ENCODE measurements at regions not wholly inside any gene's neighbourhood (a gene's known extent, or its start where the extent isn't known, plus 50 kb on each side); places are given as distances from the start of the nearest gene placed in this dataset.

DNA sequence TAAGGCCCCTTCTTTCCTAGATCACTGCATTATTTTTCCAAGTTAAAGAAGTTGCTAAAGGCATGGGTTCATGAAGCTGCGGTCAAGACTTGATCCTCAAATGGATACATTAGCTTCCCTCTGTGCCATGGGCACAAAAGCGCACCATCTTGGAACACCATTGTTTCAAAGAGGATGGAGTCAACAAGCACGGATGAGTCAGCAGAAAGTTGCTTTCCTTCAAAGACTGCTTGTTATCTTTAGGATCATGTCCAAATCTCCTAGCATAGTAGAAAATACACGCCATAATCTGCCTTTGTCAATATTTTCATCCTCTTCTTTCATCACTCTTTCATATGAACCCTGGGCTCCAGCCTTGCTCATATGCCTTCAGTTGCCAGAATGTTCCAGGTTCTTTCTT lies 226.8 kb upstream of the GATB start:
- no peak for DNase-seq (ENCODE audit: low spot score)

DNA sequence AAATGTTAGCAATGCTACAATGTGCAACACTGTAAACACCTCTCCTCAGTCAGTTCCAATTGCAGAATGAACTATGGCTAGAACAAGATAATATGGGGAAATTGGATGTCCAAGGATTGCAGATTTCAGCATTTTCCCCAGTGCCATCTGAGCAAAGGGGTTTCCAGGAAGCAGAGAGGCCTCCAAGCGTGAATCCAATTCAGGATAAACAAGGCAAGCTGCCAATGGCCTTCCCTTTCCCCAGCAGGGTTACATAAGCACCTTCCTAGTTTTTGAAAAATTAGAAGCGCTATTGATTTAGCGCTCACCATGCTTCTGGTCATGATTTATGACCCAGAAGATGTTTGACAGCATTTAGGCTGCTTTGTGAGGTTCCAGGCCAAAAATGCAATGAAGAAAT lies 223.0 kb upstream of the GATB start:
- no peak for DNase-seq (ENCODE audit: low spot score)

DNA sequence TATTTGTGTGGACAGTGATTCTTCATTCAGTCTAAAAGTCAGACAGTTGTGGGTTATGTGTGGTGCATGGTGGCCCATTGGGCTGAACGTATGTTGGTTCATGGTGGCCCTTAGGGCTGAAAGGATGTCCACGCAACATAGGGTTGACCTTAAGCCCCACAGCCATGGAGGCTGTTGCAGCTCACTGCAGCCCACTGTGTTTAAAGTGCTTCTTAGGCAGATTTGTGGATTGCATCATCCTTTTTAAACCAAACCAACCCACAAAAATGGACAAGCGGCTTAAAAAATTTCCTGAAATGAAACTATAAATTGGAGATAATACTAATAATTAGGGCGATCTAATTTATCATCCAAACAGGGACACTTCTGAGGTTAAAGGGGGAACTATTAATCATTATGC lies 219.0 kb upstream of the GATB start:
- DNase-seq (ENCODE audit: low spot score): no peak

DNA sequence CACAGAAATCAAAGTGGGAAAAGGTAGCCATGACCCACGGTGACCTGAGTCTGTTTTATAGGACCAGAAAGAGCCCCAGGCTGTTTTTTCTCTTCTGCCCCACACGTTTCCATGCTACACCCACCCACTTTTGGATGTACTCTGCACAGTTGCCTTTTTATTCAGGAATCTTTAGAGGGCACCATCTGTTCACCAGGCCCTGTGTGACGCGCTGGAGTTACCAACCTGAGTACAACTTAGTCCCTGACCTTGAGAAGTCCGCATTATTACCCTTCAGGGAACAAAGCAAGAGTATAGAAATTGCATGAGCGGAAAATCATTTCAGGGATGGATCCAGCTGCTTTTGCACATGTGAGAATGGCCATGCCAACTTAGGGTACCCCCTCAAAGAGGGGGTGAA lies 207.8 kb upstream of the GATB start:
- DNase-seq (ENCODE audit: low spot score): no peak

DNA sequence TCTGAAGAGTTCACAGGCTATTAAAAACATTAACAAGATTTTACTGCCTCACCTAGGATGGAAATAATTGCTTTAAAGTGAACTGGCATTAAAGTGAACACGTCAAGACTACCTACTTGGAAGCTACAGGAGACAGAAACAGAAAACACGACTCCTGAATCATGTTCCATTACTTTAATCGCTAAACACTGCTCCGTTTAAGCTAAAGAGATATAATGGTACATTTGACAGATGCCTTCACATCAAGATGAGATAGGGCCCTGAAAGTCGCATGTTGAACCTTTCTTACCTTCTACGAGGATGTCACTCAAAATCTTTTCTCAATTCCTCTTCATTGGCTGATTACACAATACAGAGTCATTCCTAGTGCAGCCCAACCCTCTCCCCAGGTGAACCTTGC lies 206.3 kb upstream of the GATB start:
- no peak for DNase-seq (ENCODE audit: low spot score)

DNA sequence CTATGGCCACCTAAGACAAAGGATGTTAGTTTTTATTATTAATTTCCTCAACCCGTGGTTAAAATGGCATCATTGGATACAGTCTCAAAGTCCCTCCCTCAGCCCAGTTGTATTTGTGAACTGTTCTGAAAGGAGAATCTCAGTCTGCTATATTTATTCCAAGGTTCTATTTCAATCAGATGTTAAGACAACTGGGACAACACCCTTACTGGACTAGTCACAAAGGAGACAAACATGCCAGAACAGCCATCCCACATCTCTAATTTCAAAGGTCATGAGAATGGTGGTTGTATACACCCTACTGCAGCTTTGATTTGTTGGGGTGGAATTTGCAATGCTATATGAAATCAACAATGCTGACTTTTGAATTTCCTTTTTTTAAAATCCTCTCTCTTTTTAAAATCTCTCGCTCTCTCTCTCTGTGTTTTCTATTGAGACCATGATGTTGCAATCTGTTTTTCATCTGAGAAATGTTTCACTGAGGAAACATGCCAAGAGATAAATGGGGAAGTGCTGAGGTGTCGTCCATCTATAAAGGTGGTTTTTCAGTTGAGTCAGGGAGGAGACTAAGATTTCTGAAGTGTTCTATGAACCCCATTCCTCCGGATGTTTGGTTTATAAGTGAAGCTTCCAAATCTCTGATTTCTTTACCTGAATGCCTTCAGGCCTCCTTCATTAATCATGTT lies 201.5 kb upstream of the GATB start:
- DNase-seq (ENCODE audit: low spot score): no peak

DNA sequence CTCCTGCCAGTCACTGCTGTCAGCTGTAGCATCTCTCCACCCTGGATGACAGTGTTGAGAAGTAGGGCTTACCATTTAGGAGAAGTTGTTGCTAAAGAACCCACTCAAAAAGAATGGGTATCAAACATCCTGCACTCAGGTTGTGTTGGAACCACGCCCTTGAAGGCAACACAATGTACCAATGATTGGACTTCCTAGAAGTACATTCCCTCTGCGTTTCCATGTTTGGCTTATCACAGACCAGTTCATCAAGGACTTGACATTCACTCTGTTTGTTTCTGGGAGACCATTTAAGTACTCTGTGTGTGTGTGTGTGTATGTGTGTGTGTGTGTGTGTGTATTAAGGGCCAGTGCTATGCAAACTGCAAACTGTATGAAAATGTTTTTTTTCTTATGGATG lies 200.6 kb upstream of the GATB start:
- no peak for DNase-seq (ENCODE audit: low spot score)

DNA sequence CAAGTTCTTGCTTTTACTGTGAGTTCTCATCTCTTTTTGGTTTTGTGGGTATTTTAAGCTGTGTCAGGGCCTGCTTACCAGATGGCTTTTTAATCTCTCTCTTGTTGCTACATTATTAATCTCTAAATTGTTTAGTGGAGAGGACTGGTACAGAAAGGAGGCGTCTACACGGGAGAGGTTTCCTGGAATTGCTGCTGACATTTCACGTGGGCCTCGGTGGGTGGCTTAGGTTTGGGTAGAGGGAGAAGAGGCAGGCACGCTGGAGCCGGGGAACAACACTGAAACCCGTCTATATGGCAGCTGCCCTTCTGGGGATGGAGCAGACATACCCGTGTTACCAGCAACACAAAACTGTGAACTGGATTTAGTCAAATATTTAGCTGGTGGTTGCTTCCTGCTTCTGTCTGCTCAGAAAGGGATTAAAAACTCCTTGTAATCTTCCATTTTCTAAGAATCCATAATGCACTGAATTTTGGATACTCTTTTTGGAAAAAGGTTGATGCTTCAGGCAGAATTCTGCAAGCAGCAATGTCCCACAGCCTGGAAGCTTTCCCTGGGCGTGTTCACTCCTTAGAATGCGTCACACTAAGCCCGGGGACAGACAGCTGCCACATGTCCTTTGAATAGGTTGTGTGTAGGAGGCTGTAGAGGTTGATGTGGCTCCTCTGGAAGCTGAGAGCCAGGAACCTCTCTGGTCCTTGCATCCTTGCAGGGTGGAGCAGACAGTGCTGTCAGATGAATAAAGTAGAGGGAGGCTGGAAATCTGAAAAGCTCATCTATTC lies 199.8 kb upstream of the GATB start:
- no peak for DNase-seq (ENCODE audit: low spot score)

DNA sequence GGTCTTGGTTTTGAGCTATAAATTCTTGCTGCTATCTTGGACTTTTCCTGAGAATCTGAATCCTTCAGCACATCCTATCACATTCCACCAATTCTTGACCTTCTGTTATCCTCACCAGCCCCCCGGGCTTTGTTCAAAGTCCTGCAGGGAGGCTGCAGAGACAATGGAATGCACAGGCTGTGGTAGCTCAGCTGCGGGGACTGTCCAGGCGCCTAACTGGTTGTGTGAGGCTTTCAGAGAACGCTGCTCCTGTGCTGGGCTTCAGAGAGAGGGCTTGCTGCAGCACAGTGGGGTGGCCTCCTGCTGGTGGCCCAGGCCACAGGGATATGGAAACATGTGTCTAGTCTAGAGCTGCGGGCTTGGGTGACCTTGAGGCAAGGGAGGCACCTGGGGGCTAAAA lies 196.3 kb upstream of the GATB start:
- no peak for DNase-seq (ENCODE audit: low spot score)

DNA sequence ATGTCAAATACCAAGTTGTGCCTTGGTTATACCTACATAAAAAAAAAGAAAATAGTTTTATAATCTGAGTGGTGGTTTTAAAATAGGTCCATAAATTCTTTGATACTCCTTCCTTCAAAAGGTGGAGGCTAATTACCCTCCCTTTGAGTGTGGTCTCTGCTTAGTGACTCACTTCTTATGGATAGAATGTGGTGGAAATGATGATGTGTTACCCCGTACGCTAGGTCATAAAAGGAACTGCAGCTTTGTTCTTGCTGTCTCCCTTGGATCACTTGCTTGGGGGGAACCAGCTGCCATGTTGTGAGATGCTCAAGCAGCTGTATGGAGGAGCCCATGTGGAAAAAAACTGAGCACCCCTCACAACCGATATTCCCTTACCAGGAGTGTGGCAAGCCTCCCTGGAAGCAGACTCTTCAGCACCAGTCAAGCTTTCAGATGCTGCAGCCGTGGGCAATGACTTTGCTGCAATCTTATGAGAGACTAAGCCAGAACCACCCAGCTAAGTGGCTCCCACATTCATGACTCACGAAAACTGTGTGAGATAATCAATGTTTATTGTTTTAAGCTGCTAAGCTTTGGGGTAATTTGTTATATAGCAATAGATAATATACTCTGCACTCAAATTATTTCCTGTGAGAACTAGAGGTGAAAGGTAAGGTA lies 195.0 kb upstream of the GATB start:
- DNase-seq (ENCODE audit: low spot score): no peak

DNA sequence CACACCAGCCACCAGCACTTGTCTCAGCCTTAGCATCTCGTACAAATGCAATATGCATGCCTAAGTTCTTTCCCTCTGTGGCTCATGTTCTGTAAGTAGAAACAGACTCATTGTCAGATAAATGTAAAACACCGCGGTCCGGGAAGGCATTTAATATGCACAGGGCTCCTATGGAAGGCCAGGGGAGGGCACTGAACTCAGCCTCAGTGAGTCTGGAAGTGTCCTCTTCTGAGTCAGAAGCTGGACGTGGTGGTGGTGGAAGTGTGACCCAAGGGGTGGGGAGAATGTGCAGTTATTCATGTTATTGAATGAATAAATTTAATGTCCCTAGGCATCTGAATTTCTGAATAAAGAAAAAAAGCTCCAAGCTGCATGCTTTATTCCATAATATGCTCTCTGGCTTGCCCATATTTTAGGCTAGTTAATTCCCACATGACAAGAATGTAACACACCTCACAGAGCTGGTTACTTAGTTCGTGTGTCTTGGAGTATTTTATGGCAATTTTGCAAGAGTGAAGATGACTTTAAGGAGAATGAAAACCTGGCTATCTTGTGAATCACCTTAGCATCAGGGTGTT lies 193.1 kb upstream of the GATB start:
- no peak for DNase-seq (ENCODE audit: low spot score)

DNA sequence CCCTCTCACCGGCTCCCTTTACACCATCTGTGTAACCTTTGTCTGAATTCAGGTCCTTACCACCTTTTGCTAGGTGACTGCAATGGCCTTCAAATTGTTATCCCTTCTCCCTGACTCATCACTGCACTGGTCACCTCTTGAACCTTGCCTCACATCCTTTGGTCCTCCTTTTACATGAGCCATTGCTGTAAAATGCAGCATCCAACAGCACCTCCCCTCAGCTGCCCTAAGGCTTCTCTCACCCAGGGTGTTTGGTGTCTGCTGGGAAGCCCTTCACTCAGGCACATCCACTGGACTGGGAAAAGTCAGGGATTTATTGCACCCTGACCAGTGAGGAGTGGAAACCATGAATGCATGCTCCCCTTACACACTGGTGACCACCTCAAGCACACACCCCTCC lies 192.5 kb upstream of the GATB start:
- no peak for DNase-seq (ENCODE audit: low spot score)

DNA sequence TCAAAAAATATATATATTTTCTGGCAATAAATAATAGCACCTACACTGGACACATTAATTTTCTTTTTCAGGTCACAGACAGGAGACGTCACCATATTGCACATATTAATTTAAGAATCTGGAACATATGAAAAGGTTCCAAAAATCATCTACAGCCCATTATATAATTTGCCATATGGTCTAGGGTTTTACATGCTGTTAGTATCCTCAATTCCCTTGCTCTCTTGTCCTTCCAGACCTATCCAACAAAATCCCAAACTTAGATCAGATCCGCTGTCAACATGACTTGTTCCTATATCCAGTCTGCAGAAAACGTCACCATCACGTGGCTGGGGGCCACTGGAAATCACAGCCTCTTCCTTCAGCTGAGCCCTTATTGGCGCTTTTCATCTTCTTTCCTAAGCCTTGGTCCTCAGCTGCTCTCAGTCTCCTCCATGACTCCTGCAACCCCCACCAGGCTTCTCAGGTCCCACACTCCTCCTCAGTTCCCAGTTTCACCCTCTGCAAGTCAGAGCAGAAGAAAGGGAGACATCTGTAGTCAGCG lies 192.0 kb upstream of the GATB start:
- DNase-seq (ENCODE audit: low spot score): no peak

DNA sequence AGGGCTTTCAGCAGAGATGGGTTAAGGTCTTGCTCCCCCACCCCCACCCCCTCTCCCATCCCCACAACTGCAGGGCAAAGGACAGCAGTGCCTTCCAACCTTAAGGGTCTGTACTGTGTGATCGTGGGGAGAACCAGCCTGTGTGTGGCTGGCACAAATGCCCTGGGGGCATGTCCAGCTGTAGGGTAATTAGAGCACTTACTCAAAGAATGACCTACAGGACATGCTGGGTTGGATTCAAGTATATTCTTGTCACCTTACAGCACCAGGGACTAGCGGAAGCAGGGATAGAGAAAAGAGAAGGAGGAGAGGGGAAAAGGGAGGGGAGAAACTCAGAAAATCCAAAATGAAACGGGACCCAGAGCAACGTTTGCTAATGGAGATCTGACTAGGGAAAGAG lies 191.3 kb upstream of the GATB start:
- DNase-seq (ENCODE audit: low spot score): no peak

DNA sequence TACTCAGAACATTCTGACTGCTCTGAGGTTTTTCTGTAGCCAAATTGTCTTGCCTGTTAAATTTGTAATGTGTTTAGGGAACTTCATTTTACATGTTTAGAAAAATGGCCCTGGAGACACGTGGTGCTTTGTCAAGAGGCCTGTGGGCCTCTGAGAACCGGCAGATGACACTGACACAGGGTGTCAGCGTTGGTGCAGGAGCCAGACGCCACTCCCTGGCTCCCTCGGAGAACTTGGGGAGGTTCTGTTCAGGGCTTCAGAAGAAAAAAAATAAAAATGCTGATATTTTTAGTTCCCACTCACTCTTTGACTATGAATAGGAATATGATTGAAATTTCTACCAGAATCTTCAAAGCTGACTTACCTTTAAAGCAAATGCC lies 190.9 kb upstream of the GATB start:
- DNase-seq (ENCODE audit: low spot score): no peak

DNA sequence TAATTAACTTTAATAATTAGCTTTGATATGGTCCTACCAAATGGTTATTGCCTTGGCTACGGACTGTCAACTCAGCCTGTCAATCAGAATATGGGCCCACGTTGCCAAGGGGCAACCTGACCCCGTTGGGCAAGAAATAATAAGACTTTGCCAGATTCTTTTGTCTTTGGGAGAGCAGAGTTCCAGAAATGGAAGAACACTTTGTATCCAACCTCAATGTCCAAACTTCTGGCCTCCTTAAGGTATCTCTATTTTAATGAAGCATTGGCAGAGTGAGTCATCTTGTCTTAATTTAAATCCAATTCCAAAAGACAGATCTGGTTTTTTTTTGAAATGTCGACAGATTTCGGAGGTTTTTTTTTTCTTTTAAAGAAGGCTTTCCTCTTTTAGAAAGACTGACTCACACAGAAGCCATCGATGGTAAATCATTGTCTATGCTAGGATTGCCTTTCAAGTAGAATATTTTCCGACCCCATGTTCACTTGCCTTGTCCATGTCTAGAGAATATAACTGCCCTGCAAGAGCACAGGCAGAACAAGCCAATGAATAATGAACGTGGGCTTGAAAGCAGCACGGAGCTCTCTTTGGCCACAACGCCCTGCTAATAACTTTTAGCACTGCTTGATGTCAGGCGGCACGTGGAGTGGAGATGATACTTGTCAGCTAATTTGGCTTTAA lies 190.3 kb upstream of the GATB start:
- DNase-seq (ENCODE audit: low spot score): no peak

DNA sequence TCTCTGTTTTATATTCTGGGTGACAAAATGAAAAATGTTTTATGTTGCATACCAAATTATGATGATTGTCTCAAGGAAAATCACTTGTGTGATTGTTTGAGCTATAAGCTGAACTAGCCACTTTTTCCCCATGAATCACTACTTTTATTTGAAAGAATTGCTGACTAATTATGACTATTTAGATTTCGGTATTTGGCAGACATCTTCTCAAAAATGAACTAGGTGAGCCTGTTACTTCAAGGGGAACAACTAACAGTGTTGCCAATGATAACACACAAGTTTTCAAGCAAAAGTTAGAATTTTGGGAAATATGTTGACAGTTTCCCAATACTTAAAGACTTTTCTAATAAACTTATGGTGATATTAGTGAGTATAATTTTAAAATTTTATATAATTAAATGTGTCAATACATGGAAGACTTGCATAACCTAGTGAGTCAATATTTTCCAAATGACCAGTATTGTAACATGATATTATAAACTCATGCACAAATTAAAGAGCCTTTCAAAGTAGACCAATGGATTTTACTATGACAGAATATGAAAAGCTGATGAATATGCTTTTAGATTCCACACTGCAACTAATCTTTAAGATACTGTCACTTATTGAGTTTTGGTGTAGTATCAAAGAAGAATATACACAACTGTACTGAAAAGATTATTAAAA lies 187.7 kb upstream of the GATB start:
- no peak for DNase-seq (ENCODE audit: low spot score)

DNA sequence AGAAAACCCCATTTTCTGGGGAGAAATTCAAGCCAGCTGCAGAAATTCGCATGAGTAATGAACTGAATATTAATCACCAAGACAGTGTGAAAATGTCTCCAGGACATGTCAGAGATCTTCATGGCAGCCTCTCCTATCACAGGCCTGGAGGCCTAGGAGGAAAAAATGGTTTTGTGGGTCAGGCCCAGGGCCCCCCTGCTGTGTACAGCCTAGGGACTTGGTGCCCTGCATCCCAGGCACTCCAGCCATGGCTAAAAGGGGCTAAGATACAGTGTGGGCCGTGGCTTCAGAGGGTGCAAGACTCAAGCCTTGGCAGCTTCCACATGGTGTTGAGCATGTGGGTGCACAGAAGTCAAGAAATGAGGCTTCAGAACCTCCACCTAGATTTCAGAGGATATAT lies 185.9 kb upstream of the GATB start:
- DNase-seq (ENCODE audit: low spot score): no peak

DNA sequence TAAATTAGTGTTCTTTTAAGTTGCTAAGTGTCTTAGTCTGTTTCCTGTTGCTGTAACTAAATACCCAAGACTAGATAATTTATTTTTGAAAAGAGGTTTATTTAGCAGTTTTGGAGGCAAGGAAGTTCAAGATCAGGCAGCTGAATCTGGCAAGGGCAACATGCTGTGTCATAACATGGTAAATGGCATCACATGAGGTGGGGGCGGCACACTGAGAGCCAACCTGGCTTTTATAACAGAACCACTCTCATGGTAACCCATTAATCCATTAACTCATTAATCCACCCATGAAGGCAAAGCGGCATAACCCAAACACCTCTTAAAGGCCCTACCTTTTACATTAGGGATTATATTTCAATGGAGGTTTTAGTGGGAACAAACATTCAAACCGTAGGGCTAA lies 182.2 kb upstream of the GATB start:
- no peak for DNase-seq (ENCODE audit: low spot score)

DNA sequence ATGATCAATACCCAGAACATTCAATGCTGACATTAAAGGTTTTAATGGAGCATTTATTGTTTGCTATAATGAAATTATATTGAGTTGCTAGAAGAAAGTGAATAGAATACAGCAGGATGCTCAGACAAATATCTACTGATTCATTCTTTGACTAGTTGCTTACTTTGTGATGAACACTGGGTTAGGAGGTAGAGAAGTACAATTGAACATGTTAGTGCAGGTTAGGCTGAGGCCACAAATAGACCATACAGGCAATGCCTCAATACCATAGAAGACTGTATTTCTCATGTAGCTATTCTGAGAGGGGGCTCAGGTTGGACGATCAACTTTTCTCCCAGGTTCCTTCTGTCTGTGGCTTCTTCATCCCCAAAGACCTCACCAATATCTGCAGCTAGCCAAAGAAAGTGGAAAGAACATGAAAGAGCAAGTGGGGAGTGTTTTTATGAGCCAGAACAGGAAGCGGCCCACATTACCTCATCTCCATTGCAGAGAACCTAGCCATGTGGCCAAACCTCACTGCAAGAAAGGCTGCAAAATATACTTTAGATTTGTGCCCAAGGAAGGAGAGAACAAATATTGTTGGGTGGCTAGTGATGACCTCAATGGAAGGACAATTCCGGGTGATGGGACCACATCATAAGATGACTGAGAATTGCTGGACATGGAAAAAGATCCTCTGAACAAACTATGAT lies 180.3 kb upstream of the GATB start:
- DNase-seq (ENCODE audit: low spot score): no peak

DNA sequence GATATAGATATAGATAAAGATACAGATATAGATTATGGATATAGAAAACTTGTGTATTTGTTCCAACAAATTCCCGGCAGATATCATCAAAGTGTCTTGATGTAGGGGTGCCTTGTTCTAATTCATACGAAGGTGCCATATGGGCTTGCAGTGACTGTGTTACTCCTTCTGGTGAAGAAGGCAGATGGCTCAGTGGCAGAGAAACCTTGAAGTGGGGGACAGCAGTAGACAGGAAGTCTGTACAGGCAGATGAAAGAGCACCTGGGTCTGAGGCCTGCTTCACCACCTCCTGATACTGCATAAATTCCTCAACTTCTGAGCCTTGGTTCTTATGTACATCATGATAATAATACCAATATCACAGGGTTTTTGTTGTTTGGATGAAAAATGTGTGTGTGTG lies 179.5 kb upstream of the GATB start:
- no peak for DNase-seq (ENCODE audit: low spot score)
